ENCODE measurements at regions not wholly inside any gene's neighbourhood (a gene's known extent, or its start where the extent isn't known, plus 50 kb on each side); places are given as distances from the start of the nearest gene placed in this dataset.

GRCh38 chr6:145080651-145081050 is 654.7 kb downstream of the EPM2A start:
- TF ChIP-seq, protein P1, sequence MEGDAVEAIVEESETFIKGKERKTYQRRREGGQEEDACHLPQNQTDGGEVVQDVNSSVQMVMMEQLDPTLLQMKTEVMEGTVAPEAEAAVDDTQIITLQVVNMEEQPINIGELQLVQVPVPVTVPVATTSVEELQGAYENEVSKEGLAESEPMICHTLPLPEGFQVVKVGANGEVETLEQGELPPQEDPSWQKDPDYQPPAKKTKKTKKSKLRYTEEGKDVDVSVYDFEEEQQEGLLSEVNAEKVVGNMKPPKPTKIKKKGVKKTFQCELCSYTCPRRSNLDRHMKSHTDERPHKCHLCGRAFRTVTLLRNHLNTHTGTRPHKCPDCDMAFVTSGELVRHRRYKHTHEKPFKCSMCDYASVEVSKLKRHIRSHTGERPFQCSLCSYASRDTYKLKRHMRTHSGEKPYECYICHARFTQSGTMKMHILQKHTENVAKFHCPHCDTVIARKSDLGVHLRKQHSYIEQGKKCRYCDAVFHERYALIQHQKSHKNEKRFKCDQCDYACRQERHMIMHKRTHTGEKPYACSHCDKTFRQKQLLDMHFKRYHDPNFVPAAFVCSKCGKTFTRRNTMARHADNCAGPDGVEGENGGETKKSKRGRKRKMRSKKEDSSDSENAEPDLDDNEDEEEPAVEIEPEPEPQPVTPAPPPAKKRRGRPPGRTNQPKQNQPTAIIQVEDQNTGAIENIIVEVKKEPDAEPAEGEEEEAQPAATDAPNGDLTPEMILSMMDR (IDR thresholded peaks at IDR 0.05; ENCODE audit: low read length): no peak
- no peak for TF ChIP-seq EZH2 (IDR thresholded peaks at IDR 0.05; ENCODE audit: borderline replicate concordance, low read length)

All from OCI-LY1 (cell line).